LoVo (cell line): ENCODE measurements at regions not wholly inside any gene's neighbourhood (a gene's known extent, or its start where the extent isn't known, plus 50 kb on each side); places are given as distances from the start of the nearest gene placed in this dataset.

ENCODE experiments used
- DNase-seq: peaks from one replicate; pipeline ENCODE4 v3.0.0-alpha.2; 2016; ENCODE audit warnings: low spot score

DNA sequence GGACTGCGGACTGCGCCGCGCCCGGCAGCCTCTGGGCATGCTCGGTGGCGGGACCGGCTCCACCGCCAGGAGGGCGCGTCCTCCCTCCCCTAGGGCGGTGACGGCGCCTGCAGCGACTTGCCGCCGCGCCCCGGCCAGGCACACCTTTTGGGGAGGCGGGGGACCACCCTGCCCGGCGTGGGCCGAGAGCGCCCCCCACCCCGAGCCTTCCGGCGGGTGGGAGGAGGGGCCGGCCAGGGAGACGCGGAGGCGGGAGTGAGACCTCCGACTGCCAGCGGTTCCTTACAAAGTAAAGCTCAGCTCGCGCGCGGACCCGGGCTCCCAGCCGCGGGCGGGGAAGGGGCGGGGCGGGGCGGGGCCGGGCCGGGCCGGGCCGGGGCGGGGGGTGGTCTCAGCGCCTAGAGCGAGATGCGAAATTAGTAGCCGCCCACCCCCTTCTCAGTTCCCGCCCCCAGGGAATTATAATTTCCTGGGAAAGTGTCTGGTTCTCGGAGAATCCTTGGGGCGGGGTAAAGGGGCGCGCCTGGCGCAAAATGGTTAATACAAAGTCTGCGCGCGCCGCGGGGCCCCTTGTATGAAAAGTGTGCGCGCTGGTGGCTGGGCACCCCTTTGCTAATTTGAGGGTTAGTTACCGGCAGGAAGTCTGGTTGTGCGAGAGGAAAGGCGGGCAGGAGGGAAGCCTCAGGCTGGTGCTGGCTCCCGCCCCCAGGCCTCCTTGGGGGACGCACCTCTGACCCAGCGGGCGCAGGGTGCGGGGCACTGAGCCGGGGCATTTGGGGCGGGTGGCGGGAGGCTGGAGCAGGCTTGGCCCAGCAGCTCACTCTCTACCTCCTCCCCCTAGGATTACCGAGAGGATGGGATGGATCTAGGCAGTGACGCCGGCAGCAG, 224.8 kb upstream of the IL12A start:
- DNase-seq, result peak; percentile 83

DNA sequence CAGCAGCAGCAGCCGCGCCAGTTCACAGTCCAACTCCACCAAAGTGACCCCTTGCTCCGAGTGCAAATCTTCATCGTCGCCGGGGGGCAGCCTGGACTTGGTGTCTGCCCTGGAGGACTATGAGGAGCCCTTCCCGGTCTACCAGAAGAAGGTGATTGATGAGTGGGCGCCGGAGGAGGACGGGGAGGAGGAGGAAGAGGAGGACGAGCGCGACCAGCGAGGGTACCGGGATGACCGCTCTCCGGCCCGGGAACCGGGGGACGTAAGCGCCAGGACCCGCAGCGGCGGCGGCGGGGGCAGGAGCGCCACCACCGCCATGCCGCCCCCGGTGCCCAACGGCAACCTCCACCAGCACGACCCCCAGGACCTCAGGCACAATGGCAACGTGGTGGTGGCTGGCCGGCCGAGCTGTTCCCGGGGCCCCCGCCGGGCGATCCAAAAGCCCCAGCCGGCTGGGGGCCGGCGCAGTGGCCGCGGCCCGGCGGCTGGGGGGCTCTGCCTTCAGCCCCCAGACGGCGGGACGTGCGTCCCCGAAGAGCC, 224.1 kb upstream of the IL12A start:
- DNase-seq, result no peak

DNA sequence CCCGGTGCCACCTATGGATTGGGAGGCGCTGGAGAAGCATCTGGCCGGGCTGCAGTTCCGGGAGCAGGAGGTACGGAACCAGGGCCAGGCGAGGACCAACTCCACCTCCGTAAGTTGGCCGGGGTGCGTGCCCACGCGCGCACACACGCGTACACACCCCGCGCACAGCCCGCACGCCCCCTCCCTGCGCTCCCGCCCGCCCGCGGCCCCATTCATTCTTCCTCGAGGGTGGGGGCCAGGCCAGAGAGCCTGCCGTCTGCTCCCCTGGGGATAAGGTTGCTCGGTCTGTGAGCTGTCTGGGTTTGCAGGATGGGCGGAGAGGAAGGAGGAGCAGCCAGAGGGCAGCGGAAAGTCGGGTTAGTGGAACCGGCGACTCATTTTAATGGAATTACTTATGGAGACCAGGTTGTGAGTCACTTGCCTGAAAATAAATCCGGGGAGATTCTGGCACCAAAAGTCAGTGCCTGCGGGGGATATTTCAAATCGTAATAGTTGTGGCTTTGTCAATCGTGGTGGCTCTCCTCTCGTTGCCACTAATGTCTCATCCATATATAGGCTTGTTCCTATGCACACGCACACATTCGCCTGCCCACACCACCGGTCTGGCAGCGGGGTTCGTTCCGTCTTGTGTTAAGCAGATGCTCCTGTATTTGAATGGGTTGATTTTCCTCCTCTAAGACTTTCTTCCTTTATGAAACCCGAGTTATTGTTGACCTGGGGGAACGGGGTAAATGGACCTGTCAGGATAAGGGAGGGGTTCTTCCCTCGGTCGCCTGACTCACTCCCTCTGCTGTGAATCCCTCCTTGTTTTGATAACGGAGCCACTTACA, 223.4 kb upstream of the IL12A start:
- peak; percentile 86 for DNase-seq

DNA sequence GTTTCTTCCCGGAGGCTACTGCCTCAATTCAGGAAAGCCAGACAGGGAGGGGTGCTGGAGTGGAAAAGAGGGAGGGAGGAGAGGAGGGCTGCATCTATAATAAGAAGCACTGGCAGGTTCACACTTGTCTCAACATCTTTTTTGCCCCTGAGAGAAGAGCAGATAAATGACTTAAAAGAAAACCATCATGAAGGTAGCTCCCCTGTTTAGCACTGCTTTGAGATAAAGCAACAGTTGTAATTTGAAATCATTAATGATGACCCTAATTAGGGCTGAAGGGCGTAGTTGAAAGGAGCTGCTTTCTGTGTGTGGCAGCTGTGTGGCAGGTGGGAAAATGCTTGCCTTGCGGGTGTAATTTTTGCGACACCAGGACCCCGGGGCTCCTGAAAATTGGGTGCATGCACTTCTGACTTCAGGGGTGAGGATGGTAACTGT, 222.8 kb upstream of the IL12A start:
- no peak for DNase-seq

DNA sequence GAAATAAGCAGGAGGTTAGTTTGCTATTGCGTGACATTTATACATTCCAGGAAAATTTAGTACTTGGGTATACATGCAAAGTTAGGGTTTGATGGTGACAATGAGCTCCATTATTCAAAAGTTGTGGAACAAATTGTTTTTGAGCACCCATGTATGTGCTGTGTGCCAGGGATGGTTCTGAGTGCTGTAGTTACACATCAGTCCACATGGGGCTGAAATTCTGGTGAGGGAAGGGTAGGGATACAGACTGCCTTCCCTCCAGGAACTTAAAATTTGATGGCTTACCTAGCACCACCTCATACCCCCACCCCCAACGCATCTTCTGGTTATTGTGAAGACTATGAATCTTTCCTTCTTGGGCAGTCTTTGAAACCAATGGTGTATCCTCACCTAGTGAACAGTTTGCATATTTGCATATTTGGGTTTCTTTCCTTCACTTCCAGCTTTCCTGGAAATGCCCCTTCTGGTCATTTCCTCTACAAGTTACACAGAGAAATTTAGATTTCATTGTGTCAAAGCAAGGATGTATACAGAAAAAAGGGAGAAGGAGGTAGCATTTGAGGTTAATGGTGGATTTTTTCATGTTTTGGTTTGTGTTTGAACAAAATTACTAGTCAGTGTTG, 222.0 kb upstream of the IL12A start:
- DNase-seq, result no peak

DNA sequence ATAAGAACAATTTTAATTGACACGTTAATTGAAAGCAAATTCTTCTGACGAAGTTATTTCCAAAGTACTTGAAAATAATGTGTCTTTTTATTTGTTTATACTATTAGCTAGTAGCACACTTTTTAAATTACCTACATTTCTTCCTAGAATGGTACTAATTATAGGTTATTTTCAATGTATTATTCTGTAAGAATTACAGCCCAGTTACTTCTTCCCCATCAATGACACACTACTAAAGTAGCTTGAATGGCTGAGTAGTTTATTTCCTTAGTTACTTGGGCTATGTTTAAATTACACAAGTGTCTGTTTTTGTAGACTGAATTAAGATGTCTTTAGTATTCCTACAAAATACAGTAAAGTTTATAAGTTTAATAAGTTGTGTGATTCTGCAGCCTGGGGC, 217.6 kb upstream of the IL12A start:
- DNase-seq, result no peak

DNA sequence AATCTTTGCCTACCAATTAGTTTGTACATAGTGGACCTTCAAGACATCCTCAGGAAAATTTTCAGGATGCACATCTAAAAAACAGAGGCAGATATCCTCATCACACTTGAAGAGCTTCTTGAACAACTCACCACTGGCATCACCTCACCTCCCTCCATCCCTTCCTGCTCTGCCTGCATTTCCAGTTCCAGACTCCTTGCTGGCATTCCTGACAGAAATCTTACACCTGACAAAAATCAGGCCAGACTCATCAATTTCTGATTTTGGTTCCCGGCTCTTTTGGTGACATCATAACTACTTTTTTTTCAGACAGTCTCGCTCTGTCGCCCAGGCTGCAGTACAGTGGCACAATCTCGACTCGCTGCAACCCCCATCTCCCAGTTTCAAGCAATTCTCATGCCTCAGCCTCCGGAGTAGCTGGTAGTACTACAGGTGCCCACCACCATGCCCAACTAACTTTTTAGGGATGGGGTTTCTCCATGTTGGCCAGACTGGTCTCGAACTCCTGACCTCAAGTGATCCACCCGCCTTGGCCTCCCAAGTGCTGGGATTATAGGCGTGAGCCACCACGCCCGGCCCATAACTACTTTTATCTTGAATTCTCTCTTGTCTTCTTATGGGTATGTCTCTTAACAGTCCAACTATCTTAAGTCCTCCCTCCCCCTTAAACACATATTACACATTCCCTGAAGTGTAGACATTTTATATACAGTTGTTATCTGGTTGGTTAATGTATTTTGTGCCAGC, 216.6 kb upstream of the IL12A start:
- no peak for DNase-seq

DNA sequence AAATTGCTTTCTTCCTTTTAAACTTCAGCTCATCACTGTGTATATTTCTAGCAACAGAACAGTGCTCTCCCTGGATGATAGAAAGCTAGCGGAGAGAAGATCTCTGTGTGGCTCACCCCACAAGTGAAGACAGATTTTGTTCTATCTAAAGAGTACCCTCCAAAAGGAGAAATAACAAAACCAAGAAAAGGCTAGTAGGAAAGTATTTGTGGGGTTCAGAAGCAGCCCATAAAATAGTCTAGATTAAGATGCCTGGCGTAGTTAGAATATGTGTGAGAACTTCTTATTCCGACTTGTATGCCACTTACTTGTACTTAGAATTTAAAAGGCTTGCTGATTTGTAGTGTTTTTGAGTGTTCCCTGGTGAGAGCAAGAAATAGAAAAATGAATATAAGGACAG, 214.9 kb upstream of the IL12A start:
- no peak for DNase-seq

DNA sequence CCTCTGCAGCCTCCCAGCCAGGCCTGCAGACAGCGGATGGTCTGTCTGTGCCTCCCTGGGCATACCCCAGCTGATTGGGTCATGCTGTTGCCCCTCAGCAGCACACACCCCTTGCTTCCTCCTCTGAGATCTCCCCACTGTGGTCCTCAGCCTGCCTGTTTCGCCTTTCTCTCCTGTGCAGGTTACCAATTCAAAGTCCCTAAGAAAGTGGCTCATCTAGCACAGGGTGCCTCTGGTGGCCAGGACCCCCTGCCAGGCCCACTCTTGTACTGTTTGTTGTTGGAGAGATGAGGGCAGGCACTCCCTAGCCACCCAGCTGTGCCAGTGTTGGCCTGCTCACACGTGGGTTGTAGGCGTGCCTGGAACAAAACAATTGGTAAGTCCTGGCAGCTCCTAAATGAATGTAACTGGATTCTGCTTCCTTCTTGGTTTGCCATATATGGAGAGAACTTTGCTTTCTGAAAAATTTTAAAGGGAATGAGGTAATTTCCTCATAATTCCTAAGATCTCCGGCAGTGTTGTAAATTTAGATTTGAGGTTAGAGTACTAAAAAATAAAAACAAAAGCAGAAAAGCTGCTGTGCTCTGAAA, 213.2 kb upstream of the IL12A start:
- peak; percentile 64 for DNase-seq

DNA sequence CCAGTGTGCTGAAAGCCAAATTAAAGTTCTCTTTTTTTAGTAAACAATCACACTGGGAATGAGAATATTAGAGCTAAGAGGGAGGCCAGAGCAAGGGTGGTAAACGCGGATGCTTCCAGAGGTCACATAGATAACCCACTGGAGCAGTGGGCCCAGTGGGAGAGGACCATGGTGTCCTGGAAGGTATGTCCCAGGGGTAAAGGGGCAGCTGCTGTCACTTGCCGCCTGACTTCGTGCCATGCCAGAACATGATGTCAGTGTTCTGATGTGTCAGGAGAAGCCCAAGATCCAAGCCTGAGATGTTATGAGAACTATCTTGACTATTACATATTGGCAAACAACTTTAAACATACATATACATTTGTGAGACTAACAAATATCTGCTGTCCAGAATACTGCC, 211.9 kb upstream of the IL12A start:
- DNase-seq, result no peak

DNA sequence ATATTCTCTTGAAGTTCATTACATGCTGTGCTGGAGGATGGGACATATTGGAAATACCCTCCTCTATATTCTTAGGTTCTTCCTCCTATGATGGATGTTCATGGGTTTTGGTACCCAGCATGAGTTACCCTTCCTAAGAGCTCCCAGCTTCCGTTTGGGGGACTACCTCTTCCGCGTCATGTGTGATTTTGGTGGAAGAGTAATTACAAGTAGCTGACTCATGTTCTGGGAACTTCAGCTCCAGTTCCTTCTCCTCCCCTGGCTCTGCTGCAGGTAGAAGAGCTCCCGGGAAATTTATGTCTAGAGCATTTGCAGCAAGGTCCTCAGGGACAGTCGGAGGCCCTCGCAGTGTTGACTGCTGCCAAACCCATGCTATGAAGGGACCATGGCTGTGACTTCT, 208.8 kb upstream of the IL12A start:
- no peak for DNase-seq

DNA sequence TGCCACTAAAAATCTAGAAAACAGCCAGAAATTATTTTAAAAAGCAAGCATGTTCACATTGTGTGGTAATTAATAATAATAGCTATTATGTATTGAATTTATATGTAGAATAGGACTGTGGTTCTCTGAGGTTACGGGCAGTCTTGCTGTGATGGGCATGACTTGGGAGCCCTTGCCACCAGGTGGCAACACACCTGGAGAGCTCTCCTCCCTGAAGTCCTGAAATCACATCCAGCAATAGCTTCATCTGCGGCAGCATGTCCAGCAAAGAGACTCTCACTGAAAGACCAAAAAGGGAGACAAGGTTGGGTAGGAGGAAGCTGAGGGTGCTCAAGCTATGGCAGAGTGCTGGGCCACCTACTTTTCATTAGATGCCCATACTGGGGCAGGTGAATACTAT, 206.8 kb upstream of the IL12A start:
- DNase-seq, result no peak

DNA sequence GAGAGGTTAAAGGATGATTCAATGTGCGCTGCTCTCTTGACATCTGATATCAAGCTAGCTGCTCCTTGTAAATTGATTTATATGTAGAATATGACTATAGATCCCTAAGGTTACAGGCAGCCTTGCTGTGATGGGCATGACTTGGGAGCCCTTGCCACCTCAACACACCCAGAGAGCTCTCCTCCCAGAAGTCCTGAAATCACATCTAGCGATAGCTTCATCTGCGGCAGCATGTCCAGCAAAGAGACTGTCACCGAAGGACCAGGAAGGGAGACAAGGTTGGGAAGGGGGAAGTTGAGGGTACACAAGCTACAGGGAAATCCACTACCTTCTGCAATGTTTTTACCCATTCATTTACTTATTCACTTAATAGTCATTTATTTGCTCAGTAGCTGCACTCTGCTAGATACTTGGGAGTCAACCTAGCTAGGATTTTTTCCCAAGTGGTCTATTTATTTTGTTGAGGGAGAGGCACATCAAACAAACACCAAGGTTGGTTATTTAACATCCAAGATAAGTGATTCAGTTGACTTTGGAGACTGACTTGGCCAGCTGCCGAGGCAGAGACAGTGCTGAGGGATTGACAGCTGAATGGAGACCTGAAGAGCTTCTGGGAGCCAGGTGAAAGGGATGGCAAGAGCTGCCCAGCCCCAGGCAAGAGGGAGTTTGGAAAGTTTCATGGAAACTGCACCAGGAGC, 205.8 kb upstream of the IL12A start:
- peak; percentile 55 for DNase-seq

DNA sequence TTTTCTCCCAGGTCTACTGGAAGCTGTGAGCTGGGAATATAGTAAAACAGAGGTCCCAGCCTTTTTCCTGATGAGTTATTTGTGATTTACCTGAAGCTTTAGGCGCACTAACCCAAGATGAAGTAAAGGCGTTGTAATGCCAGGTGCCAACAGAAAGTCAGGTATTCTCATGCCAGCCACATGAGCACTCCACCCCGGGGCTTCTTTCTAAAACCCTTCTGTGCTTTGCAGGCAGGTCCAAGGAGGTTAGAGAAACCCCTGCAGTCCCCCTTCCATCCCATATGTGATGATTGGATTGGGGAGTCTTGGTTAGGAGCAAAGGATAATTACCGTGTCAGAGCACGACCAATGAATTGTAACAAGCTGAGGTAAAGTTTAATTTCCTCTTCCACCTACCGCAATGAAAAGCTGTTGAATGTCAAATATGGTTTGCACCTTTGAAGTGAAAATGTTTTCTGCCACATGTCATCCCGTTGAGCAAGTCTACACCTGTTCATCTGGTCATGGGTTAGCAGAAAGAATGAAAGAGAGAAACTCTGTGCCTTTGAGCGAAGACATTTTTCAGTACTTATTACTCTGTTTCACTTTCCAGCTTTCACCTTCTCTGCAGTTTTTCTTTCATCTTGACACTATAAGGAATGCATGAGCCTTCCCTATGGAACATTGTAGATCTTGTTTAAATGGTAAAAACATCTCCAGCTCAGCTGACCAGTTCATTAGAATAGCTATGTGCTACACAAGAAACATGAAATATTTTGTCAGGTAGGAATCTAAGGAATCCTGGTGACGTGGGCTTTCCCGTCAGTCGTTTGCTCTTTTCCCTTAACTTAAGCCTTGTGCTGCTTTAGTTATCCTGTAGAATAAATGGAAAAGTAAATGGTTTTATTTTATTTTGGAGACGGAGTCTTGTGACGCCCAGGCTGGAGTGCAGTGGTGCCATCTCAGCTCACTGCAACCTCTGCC, 204.6 kb upstream of the IL12A start:
- DNase-seq, result no peak

DNA sequence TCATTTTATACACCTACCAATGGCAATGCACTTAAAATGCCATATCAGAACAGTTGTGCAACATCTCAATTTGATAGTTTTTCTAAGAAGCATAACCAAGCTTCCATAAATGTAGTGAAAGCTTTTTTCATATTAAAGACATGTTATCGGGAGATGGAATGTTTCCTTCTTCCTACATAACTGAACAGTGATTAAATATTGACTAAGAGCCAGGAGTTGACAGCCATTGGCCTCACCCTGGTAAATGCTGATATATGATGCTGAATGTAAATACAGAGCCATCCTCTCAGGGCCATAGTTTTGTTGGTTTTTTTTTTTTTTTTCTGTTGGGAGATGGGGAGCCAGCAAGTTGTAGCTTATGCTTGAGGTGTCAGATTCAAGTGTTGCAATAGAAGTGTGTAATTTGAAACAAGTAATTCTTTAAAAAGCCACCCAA, 203.3 kb upstream of the IL12A start:
- DNase-seq, result peak; percentile 64

DNA sequence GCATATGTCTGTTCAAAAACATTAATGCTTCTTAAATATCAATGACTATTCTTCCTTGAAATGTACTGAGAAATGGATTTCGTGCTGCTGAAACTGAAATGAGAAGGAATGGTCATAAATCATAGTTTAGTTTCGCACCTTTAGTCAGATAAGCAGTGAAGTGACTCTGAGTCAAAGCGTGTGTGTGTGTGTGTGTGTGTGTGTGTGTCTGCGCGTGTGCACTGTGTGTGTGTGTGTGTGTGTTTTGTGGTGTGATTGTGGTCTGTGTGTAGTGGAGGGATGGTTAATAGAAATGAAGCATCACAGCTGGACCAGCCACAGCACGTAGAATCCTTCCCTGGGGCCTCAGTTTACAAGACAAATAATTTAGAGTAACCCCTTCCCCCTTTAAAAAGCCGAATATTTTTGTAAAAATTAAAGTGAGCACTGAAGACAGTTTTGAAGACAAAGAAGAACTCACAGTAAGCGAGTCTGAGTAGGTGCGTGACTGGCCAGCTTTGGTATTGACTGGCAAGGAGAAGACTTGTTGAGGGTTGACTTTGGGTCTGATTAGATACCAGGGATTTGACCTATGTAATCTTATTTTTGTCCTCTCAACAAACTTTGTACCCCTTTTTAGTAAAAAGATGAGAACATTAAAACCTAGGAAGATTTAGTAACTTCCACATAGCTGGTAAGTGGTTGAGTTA, 202.0 kb upstream of the IL12A start:
- no peak for DNase-seq

DNA sequence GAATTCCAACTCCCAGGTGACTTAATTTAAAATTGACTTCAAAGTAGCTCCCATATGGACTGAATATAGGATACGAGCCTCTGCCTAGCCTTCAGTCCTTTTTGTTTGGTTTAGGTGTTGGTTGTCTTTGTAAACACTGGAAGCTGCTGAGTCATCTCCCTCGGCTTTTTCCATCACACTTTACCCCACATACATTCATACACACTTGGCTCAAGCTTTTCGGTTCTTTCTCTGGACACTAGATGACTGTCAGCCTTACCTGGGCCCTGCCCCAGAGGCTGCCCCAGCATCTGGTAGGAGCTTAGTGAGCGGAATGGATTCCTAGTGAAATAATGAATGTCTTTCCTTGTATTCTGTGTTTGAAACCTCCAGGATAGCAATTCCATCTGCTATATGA, 201.5 kb upstream of the IL12A start:
- DNase-seq, result peak; percentile 90

DNA sequence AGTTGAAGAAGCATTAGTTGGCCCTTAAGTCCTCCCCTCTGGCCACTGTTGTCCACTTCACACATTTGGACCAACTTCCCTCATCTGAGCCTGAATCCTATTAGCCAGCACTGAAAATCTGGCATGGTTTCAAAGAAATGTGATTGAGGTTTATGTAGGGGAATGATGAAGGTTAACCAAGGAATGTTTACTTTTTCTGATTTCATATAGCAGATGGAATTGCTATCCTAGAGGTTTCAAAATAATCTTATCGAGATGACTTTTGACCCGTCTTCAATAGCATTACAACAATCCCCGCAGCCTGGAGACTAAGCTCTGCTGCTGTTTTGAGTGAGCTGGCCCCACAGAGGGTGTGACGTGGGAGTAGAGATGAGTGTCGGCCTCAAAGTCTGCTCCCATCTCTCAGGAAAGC, 200.8 kb upstream of the IL12A start:
- peak; percentile 74 for DNase-seq

DNA sequence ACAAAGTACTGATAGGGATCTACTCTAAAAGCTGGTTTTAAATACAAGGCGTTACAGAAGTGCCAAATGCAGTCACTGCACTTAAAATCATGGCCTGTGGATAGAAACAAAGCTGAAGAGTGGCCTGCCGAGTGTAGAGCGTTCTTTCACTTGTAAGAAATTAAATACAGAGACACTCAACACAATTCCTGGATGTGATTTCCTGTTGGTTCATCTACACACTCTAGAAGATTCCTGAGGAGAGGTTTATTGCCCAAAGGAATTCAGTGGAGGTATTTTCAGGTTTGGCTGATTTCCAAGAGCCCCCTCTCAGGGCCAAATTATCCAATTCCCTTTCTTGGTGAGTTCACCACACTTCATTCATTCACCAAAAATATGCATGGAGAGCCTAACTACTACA, 200.3 kb upstream of the IL12A start:
- peak; percentile 23 for DNase-seq
